ENCODE measurements at regions not wholly inside any gene's neighbourhood (a gene's known extent, or its start where the extent isn't known, plus 50 kb on each side); places are given as distances from the start of the nearest gene placed in this dataset.

GRCh38 chr4:60002603-60003337 is 1197.4 kb upstream of the ADGRL3 start:
- H2BK120ac ChIP-seq (ENCODE audit: low read depth, low read length): no peak overlapping the region
- H3K79me1 ChIP-seq (ENCODE audit: low read length): no peaks in the 10 kb centered on the region
- no peak overlapping the region for H3K4me2 ChIP-seq (ENCODE audit: low read length)
- no peak overlapping the region for H3K56ac ChIP-seq (ENCODE audit: low read length)
- no peak overlapping the region for H3K27ac ChIP-seq (ENCODE audit: low read depth, low read length)
- no peaks in the 10 kb centered on the region for H3K27me3 ChIP-seq (ENCODE audit: insufficient read depth, low read length, poor library complexity)
- no peak overlapping the region for H3K4me3 ChIP-seq (ENCODE audit: low read length)
- H3K4me1 ChIP-seq (ENCODE audit: control insufficient read depth, low read depth, low read length): no peaks in the 10 kb centered on the region
- H4K5ac ChIP-seq (ENCODE audit: low read length): no peak overlapping the region
- WGBS (ENCODE audit: extremely low coverage, insufficient coverage, low lambda C conversion rate): no CpG with 5 or more reads among the region's 3 CpGs
- H2BK5ac ChIP-seq (ENCODE audit: low read length): no peak overlapping the region
- no peak overlapping the region for H3K4ac ChIP-seq (ENCODE audit: low read depth, low read length)
- no peak overlapping the region for H2BK15ac ChIP-seq (replicated peaks; ENCODE audit: low read depth)
- H2AK5ac ChIP-seq (ENCODE audit: low read length): no peak overlapping the region
- no peak overlapping the region for H3K9ac ChIP-seq (ENCODE audit: low read length)
- H4K8ac ChIP-seq (ENCODE audit: low read depth, low read length): no peak overlapping the region
- no peak overlapping the region for H3K18ac ChIP-seq (ENCODE audit: low read length)
- no peaks in the 10 kb centered on the region for H3K79me2 ChIP-seq (ENCODE audit: control insufficient read depth, insufficient read depth, low read length)
- DNase-seq: no peak
- no peak overlapping the region for H3K23ac ChIP-seq (ENCODE audit: low read length)
- H3K36me3 ChIP-seq (ENCODE audit: control insufficient read depth, insufficient read depth, low read length): no peaks in the 10 kb centered on the region

- no peak overlapping the region for H3K4me3 ChIP-seq (ENCODE audit: low read length)
- no peaks in the 10 kb centered on the region for H3K36me3 ChIP-seq (ENCODE audit: control insufficient read depth, insufficient read depth, low read length)
- H3K27ac ChIP-seq (ENCODE audit: low read depth, low read length): no peak overlapping the region
- no peak overlapping the region for H2AK5ac ChIP-seq (ENCODE audit: low read length)
- WGBS (ENCODE audit: extremely low coverage, insufficient coverage, low lambda C conversion rate): no CpG with 5 or more reads among the region's 2 CpGs
- no peak overlapping the region for H3K18ac ChIP-seq (ENCODE audit: low read length)
- H3K9ac ChIP-seq (ENCODE audit: low read length): no peak overlapping the region
- H3K56ac ChIP-seq (ENCODE audit: low read length): no peak overlapping the region
- no peak overlapping the region for H2BK120ac ChIP-seq (ENCODE audit: low read depth, low read length)
- DNase-seq: no peak
- no peak overlapping the region for H2BK15ac ChIP-seq (replicated peaks; ENCODE audit: low read depth)
- no peak overlapping the region for H2BK5ac ChIP-seq (ENCODE audit: low read length)
- H3K79me1 ChIP-seq (ENCODE audit: low read length): no peaks in the 10 kb centered on the region
- no peak overlapping the region for H3K23ac ChIP-seq (ENCODE audit: low read length)
- H4K8ac ChIP-seq (ENCODE audit: low read depth, low read length): no peak overlapping the region
- no peak overlapping the region for H4K5ac ChIP-seq (ENCODE audit: low read length)
- no peak overlapping the region for H3K4me2 ChIP-seq (ENCODE audit: low read length)
- H3K4me1 ChIP-seq (ENCODE audit: control insufficient read depth, low read depth, low read length): no peaks in the 10 kb centered on the region
- no peaks in the 10 kb centered on the region for H3K27me3 ChIP-seq (ENCODE audit: insufficient read depth, low read length, poor library complexity)
- no peaks in the 10 kb centered on the region for H3K79me2 ChIP-seq (ENCODE audit: control insufficient read depth, insufficient read depth, low read length)
- no peak overlapping the region for H3K4ac ChIP-seq (ENCODE audit: low read depth, low read length)
These were observed 1186.5 kb upstream of the ADGRL3 start for GRCh38 chr4:60013464-60014184.

- no peaks in the 10 kb centered on the region for H3K4me1 ChIP-seq (ENCODE audit: control insufficient read depth, low read depth, low read length)
- H3K4ac ChIP-seq (ENCODE audit: low read depth, low read length): no peak overlapping the region
- no peak overlapping the region for H2BK5ac ChIP-seq (ENCODE audit: low read length)
- H3K23ac ChIP-seq (ENCODE audit: low read length): no peak overlapping the region
- no CpG with 5 or more reads among the region's 1 CpG for WGBS (ENCODE audit: extremely low coverage, insufficient coverage, low lambda C conversion rate)
- no peaks in the 10 kb centered on the region for H3K79me1 ChIP-seq (ENCODE audit: low read length)
- no peak overlapping the region for H3K56ac ChIP-seq (ENCODE audit: low read length)
- H3K79me2 ChIP-seq (ENCODE audit: control insufficient read depth, insufficient read depth, low read length): no peaks in the 10 kb centered on the region
- no peak overlapping the region for H3K4me3 ChIP-seq (ENCODE audit: low read length)
- H3K27me3 ChIP-seq (ENCODE audit: insufficient read depth, low read length, poor library complexity): no peaks in the 10 kb centered on the region
- no peak overlapping the region for H3K9ac ChIP-seq (ENCODE audit: low read length)
- no peak overlapping the region for H2BK120ac ChIP-seq (ENCODE audit: low read depth, low read length)
- no peak overlapping the region for H3K18ac ChIP-seq (ENCODE audit: low read length)
- no peak overlapping the region for H3K27ac ChIP-seq (ENCODE audit: low read depth, low read length)
- H2AK5ac ChIP-seq (ENCODE audit: low read length): no peak overlapping the region
- no peak overlapping the region for H2BK15ac ChIP-seq (replicated peaks; ENCODE audit: low read depth)
- no peak overlapping the region for H4K5ac ChIP-seq (ENCODE audit: low read length)
- H3K36me3 ChIP-seq (ENCODE audit: control insufficient read depth, insufficient read depth, low read length): no peaks in the 10 kb centered on the region
- no peak overlapping the region for H3K4me2 ChIP-seq (ENCODE audit: low read length)
- H4K8ac ChIP-seq (ENCODE audit: low read depth, low read length): no peak overlapping the region
- no peak for DNase-seq
These were observed 1183.2 kb upstream of the ADGRL3 start for GRCh38 chr4:60016971-60017370.

GRCh38 chr4:60019180-60019579 is 1180.9 kb upstream of the ADGRL3 start:
- Histone ChIP-seq H3K79me1 (ENCODE audit: low read length) (no peaks in the 10 kb centered on the region), H2BK120ac (ENCODE audit: low read depth, low read length) (no peak overlapping the region), H3K79me2 (ENCODE audit: control insufficient read depth, insufficient read depth, low read length) (no peaks in the 10 kb centered on the region), H3K36me3 (ENCODE audit: control insufficient read depth, insufficient read depth, low read length) (no peaks in the 10 kb centered on the region), H2BK5ac (ENCODE audit: low read length) (no peak overlapping the region), H3K27me3 (ENCODE audit: insufficient read depth, low read length, poor library complexity) (no peaks in the 10 kb centered on the region), H4K8ac (ENCODE audit: low read depth, low read length) (no peak overlapping the region), H3K18ac (ENCODE audit: low read length) (no peak overlapping the region), H3K4me3 (ENCODE audit: low read length) (no peak overlapping the region), H3K56ac (ENCODE audit: low read length) (no peak overlapping the region), H3K4me1 (ENCODE audit: control insufficient read depth, low read depth, low read length) (no peaks in the 10 kb centered on the region), H4K5ac (ENCODE audit: low read length) (no peak overlapping the region), H3K27ac (ENCODE audit: low read depth, low read length) (no peak overlapping the region), H2AK5ac (ENCODE audit: low read length) (no peak overlapping the region), H3K23ac (ENCODE audit: low read length) (no peak overlapping the region), H2BK15ac (replicated peaks; ENCODE audit: low read depth) (no peak overlapping the region), H3K9ac (ENCODE audit: low read length) (no peak overlapping the region), H3K4ac (ENCODE audit: low read depth, low read length) (no peak overlapping the region), H3K4me2 (ENCODE audit: low read length) (no peak overlapping the region)
- peak; percentile 28 for DNase-seq
- WGBS (ENCODE audit: extremely low coverage, insufficient coverage, low lambda C conversion rate): no CpG with 5 or more reads among the region's 2 CpGs

- no peak overlapping the region for H2BK5ac ChIP-seq (ENCODE audit: low read length)
These were observed 1180.2 kb upstream of the ADGRL3 start for GRCh38 chr4:60019946-60020345.

More at GRCh38 chr4:60019946-60020345, 1180.2 kb upstream of the ADGRL3 start:
- Histone ChIP-seq H3K27me3 (ENCODE audit: insufficient read depth, low read length, poor library complexity) (no peaks in the 10 kb centered on the region), H3K56ac (ENCODE audit: low read length) (no peak overlapping the region), H3K18ac (ENCODE audit: low read length) (no peak overlapping the region), H3K23ac (ENCODE audit: low read length) (no peak overlapping the region), H3K36me3 (ENCODE audit: control insufficient read depth, insufficient read depth, low read length) (no peaks in the 10 kb centered on the region), H3K4me1 (ENCODE audit: control insufficient read depth, low read depth, low read length) (no peaks in the 10 kb centered on the region), H3K9ac (ENCODE audit: low read length) (no peak overlapping the region), H4K5ac (ENCODE audit: low read length) (no peak overlapping the region), H3K4me3 (ENCODE audit: low read length) (no peak overlapping the region), H4K8ac (ENCODE audit: low read depth, low read length) (no peak overlapping the region), H2BK120ac (ENCODE audit: low read depth, low read length) (no peak overlapping the region), H2AK5ac (ENCODE audit: low read length) (no peak overlapping the region), H3K4me2 (ENCODE audit: low read length) (no peak overlapping the region), H3K4ac (ENCODE audit: low read depth, low read length) (no peak overlapping the region), H3K79me2 (ENCODE audit: control insufficient read depth, insufficient read depth, low read length) (no peaks in the 10 kb centered on the region), H2BK15ac (replicated peaks; ENCODE audit: low read depth) (no peak overlapping the region), H3K27ac (ENCODE audit: low read depth, low read length) (no peak overlapping the region), H3K79me1 (ENCODE audit: low read length) (no peaks in the 10 kb centered on the region)
- no CpG with 5 or more reads among the region's 1 CpG for WGBS (ENCODE audit: extremely low coverage, insufficient coverage, low lambda C conversion rate)
- DNase-seq: no peak

Data from mesendoderm (in vitro differentiated cells).